HG03196 (cell line): ENCODE measurements at regions not wholly inside any gene's neighbourhood (a gene's known extent, or its start where the extent isn't known, plus 50 kb on each side); places are given as distances from the start of the nearest gene placed in this dataset.
"Not testable (repeated sequence)": the region's sequence is repeated elsewhere in the genome, so short reads cannot be mapped to it uniquely, and the experiment has no call there.

ENCODE experiments used
- ATAC-seq: cut with Tn5 transposase; IDR thresholded peaks from one replicate; pipeline ENCODE4 v1.9.1; 2021; ENCODE audit not compliant: unreplicated experiment

DNA sequence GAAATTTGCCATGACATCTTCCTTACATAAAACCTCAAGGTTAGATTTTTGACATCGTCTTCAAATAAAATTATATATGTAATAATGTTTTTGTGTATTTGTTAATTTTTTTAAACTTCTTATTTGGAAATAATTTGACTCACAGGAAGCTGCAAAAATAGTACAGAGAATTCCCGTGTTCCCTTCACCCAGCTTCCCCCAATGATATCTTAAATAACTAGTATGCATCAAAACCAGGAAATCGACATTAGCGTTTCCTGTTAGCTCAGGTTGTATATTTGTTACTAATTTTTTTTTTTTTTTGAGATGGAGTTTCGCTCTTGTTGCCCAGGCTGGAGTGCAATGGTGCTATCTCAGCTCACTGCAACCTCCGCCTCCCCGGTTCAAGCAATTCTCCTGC, 86.3 kb upstream of the SPRY4 start:
- no peak for ATAC-seq

DNA sequence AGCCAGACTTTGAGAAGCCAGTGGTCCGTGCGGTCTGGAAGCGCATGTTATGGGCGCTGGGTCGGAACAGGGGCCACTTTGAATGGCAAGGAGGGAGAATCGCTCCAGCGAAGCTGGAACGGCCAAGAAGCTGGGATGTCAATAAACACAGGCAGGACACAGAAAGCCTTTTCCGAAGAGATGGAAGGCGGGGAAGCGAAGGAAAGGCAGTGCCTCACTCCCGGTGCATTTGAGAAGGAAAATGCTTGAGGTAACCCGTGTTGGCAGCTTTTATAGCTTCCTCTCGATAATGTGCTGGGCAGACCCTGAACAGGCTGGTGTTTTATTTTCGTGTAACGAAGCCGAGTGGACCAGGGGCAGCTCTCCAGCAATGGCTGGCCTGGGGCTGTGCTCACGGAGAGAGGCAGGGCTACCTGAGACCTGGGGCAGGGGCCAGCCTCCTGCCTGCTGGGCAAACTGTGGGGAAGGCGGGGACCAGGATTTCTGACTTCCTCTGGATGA, 84.2 kb upstream of the SPRY4 start:
- ATAC-seq: no peak

DNA sequence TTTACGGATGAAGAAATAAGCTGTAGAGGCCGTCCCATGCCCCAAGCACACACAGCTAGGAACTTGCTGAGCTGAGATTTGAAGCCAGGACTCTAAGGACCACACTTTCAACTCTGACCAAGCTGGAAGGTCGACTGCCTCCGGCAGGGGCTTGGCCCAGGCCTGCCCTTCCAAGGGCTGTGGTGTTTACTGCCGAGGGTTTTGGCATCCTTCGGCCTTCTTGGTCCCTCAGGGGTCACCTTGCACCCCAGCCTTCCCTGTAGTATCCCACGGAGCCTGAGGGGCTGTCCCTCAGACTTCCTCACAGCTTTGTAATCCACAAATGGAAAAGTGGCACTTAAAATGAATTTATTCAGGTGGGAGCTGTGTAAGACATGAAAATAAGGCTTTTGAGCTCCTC, 83.7 kb upstream of the SPRY4 start:
- ATAC-seq: no peak

DNA sequence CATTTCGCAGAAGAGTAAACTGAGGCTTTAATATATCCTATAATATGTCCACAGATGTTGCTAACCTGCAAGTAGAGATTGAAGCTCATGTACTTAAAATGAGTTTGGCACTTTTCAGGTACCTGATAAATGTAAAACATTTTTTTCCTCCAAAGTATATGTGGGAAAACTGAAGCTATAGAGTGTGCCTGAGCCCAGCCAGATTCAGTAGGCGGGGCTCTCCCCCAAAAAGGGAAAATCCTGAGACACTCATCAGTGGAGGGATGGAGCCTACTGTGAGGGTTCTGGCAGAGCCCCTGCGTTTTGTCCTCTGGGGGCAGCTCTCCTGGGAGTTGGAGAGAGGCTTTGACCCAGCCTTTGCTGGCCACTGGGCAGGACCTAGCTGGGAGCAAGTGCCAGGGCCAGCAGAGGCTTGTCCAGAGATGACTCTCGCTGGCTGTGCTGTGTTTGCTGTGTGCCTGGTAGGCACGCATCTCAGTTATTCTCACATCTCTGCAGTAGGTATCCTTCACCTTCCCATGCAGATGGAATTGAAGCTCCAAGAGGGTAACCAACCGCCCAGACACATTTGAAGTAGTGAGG, 81.1 kb upstream of the SPRY4 start:
- no peak for ATAC-seq

DNA sequence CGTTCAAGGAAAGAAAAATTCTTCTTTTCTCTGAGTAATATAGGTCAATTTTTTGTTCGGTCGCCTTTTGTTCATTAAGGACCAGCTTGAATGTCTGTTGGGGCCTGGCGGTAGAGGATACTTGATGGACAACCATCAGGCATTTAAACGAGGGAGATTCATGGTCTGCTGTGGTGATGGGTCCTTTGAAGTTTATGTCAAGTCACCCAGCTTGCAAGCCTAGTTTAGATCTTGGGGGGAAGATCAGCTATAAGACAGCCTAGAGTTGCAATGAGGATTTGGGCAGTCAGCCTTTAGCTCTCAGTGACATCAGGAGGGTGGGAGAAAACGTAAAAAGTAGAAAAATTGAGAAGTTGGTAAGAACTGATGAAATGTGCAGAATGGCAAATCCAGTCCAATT, 80.2 kb upstream of the SPRY4 start:
- ATAC-seq: no peak

DNA sequence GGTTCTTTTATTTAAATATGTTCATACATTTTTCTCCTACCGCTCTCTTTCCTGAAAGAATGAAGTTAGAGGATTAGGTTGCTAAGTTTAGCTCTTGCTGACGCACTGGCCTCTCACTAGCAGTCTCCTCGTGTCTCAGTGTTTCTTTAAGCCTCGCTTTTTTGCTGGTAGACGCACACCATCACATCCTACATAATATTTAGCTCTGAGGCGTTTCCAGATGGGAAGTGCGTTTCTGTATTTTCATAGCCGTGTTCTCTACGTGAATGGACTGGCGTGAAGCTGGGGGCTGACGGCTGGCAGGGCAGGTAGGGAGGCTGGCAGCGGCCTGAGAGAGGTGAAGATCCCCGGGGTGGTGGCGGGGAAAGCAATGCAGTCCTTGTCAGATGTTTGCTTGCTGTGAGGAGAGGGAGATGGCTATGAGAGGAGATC, 79.2 kb upstream of the SPRY4 start:
- no peak for ATAC-seq

DNA sequence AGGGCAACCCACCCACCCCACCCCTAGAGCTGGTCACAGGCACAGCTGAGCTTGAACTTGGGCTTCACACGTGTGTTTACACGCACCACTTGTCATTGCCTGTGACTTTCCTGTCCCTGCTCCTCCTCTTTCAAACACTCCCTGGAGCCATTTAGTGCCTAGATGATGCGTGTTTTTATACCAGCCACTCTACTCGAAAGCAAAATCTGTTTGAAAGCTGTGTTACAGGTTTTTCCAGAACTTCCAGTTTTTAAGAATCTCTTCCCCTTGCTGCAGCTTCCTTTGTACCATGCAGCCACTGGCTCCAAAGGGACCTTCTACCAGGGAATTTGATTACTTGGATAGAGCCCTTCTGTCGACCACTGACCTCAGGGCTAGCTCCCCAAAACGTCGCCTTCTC, 78.8 kb upstream of the SPRY4 start:
- no peak for ATAC-seq

DNA sequence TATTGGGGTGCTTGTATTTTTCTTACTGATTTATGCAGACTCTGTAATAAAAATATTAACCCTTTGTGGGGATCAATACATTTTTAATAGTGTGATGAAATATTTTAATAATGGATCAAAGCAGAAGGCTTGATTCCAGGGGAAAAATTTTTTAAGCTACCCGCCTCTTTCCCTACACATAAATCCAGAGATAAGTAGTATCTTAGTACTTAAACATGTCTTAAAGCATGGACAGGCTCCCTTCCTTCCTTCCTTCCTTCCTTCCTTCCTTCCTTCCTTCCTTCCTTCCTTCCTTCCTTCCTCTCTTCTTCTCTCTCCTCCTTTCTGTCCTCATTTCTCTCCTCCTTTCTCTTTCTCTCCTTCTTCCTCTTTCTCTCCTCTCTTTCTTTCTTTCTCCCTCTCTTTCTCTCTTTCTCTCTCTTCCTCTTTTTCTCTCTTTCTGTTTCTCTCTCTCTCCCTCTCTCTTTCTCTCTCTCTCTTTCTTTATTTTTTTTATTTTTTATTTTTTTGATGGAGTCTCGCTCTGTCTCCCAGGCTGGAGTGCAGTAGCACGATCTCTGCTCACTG, 78.0 kb upstream of the SPRY4 start:
- ATAC-seq: no peak

DNA sequence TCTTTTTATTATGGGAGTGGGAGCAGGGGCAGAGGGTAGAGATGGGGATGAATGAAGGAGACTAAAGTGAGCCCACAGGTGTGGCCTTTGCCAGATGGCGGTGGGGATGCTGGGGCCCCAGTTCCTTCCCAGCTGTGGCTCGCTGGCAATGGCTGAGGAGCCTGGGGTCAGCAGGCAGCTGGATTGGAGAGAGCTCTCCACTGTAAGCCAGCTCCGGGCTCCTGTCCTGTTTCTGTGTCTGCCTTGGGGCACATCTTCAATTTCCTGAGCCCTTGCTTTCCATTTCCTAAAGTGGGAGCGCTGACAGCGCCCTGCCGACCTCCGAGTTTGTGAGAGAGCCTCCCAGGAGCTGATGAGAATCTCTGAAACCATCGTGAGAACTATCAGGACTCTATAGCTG, 75.6 kb upstream of the SPRY4 start:
- no peak for ATAC-seq

DNA sequence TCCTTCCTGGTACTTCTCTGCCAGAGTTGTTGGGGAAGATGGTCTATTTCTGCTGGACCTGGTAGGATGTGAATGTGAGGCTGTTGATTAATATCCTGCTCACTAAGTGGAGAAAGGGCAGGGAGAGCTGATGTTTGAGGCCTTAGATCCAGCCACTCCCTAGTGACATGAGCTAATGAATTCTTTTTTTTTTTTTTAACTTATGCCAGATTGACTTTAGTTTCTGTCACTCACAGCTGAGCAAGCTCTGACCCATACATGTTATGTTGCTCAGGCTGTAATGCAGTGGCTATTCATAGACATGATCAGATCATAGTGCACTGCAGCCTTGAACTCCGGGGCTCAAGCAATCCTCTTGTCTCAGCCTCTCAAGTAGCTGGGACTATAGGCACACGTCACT, 75.1 kb upstream of the SPRY4 start:
- ATAC-seq: no peak

DNA sequence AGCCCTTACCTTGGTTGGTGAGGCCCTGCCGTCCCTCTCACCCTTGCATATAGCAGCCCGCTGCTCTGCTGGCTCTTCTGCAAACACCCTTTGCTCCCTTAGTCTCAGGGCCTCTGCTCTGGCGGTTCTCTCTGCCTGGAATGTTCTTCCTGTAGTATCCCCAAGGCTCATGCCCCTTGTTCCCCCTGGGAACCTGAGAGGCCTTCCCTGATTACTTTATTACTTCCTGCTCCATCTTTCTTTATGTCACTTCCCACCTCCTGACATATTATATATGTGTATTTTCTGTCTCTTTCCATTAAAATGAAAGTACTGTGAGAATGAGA, 73.9 kb upstream of the SPRY4 start:
- ATAC-seq: no peak

DNA sequence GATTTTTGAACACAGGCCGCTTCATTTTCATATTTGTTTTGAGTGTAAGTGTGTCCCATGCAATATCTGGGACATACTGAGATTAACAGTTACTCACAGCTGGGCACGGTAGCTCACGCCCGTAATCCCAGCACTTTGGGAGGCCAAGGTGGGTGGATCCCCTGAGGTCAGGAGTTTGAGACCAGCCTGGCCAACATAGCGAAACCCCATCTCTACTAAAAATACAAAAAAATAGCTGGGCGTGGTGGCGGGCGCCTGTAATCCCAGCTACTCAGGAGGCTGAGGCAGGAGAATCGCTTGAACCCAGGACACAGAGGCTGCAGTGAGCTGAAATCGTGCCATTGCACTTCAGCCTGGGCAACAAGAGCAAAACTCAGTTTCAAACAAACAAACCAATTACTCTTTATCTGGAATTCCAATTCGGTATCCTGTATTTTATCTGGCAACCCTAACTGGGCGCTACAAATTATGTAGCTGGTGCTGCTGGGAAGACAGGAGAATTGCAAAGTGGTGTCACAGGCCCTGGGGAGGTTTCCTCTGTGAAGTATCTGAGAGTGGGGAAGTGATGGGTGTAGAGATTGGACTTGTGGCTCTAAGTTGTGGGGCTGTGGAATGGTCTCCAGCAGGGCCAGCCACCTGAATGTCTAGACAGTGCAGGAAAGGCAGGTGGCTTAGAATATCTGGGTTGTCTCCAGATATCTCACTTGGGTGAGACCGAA, 73.3 kb upstream of the SPRY4 start:
- not testable (repeated sequence) for ATAC-seq

DNA sequence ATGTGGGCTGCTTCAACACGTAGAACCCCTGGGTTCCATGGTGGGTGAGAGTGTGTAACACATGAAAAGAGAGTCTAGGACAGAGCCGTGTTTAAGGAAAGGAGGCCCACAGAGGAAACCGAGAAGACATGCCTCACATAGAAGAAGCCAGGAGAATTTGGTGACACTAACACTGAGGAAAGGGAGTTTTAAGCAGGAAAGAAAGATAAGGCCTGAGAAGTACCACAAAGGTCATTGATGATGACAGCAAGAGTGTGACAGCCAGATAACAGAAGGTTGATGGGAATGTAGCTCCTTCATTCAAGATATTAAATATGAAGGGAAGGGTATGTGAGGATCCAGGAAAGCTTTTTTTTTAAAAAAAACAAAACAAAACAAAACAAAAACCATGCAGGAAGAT, 72.4 kb upstream of the SPRY4 start:
- no peak for ATAC-seq

DNA sequence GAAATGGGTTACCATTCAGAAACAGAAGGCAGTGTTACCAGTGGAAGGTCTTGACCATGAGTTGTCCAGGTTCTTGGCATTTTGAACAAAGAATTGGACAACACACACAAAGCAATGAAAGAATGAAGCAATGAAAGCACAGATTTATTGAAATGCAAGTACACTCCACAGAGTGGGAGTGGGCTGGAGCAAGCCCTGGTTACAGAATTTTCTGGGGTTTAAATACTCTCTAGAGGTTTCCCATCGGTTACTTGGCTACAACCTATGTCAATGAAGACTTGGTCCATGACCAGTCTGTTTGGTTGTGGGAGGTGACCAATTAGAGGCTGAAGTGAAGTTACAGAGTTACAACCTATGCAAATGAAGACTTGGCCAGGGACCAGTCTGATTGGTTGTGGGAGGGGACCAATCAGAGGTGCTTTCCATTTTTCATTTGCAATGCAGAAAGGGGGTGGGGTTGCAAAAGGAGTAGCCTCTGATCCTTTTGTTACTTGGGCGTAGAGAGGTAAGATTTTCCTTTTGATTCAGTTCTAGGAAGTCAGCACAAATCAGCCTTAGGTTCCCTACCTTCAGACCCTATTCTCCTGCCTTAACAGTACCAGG, 71.7 kb upstream of the SPRY4 start:
- no peak for ATAC-seq

DNA sequence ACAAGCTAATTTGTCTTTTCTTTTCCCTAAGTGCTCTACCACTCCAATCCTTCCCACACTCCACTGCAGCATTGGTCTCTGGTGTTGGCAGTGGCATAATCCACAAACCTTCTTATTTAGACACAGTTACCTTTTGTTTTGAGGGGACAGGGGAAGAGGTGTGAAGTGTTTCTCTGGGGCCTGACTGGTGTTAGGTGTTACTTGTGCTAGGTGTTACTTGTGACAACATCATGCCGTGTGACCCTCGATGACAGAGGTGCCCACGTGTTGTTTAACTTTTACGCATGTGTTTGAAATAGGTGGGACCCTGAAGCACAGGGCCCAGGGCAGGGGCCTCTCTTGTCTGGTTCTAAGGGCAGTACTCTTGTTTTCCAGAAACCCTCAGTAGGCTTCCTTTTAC, 70.5 kb upstream of the SPRY4 start:
- ATAC-seq: no peak

DNA sequence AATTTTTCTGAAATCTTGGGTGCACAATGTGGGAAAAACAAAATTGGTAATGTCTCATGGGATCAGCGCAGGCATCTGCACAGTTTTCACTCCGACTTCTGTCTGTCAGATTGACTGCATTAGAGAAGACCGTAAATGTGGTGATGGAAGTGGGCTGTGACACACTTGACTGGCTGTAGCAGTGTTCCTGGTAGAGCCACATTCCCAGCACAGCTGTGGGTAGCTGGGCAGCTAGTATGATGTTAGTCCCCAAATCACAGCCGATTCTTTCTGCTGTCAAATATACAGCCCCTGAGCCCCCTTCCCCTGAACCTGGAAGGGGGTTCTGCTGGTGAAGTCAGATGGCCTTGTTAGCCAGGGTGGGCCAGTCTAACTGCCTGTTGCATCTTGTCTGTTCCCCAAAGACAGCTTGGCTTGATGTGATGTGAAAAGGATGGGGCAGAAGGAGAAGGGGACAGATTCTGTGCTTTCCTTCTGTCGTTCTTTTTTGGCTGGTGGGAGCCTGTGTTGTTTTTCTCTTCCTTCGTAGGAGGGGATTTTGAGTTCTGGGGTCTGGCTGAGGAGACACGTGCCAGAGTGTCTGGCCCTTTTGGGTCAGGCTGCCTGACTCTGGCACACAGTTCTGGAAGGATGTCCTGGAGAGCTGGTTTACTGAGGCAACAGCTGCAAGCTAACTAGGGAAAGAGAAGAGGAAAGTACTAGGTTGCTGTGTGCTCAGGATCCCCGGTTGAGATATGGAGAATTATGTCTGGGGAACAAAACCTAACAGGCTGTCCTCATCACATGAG, 66.4 kb upstream of the SPRY4 start:
- no peak for ATAC-seq

DNA sequence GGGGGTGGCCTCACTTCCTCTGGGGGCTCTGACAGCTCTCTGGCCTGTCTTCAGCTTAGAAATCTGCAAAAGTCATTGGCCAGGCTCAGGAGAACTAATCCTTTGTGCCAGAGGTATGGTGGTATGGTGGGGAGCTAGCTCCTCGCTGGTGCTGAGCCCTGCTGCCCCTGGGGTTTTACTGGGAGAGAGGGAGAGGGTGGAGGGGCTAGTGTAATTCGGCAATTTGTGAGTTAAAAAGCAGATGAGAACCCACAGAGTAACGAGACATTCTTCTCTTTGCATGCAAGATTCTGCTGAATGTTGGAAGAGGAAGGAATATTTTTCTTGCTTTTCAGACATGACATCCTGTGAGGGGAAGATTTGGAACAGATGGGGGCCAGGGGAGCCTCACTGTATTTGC, 65.5 kb upstream of the SPRY4 start:
- ATAC-seq: no peak

DNA sequence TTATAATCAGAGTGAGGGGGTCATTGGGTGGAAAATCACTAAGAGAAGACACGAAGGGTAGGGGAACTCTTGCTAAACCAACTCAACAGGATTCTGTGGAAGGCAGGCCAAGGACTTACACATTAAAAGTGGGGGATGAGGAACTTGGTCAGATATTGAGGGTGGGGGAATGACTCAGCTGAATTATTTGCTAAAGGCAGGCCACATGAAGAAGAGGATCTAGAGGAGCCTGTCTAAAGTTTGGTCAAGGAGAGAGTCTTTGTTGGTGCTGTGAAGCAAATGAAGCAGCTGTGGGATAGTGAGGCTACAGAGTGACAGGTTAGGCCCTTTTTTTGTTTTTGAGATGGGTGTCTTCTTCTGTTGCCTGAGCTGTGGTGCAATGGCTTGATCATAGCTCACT, 63.9 kb upstream of the SPRY4 start:
- no peak for ATAC-seq

DNA sequence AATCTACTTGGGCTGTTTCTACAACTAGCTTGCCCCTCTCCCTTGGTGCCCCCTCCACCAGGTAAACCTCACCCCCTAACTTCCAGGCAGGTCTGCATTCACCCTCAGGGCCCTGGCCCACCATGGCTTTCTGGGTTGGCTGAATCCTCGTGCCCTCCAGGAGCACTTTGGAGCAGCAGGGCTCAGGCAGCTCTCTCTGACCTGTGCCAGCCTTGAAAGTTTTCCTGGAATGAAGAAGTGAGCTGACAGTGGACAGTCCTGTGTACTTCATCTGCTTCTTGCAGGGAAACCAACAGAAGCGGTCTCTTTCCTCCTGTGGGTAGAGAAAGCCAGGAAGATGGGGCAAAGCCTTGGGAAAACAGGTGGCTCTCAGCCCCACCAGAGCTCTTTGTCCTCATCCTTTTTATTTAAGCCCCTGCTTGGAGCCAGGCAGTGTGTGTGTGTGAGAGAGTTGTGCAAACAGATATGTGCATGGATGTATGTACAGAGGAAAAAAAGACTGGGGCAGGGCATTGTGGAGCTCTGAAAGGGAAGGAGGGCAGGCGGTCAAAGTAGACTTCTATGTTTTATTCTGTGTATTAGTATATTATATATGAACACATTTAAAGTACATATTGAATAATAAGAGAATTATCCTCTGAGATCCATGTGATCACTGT, 62.3 kb upstream of the SPRY4 start:
- no peak for ATAC-seq

DNA sequence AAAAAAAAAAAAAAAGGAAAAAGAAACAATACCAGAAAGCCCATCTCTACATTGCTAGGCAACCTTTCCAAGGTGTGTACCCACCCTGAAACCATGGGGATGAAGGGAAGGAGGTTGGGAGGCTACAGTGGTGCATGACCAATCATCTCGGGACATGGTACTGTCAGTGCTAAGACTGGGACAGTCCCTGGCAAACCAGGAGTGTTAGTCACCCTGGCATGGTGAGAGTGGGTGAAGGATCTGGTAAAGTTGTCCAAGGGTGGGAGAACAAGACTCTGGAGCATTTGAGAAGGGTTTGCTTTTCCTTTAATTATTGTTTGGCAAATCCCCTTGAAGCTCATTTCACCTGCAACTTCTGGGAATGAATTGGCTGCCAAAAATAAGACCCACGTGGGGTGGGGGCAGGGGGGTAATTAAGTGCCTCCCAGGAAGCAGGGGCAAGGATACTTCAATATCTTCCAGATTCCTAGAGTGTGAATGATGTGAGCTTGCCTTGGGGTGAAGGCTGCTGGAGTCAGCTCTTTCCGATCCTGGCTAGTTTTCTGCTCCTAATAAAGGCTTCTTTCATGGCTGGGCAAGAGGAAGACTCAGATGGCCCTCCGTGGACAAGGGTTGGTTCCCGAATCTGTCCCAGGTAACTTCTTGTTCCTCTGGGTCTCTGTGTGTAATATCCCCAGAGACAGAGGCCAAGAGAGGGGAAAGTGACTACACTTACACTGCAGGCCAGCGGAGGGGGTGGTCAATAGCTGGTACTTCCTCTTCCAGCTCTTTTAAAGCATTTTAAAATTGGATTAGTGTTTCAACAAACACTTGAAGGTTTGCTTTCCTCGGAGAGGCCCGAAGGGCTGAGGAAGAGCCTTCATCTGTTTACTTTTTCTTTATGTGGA, 61.6 kb upstream of the SPRY4 start:
- no peak for ATAC-seq
